H9 (cell line): ENCODE measurements at regions not wholly inside any gene's neighbourhood (a gene's known extent, or its start where the extent isn't known, plus 50 kb on each side); places are given as distances from the start of the nearest gene placed in this dataset.

Experiments used
- DNase-seq: peaks from one replicate; pipeline ENCODE4 v3.0.0-alpha.2; 2017
- H2AFZ ChIP-seq: one replicate; pipeline ENCODE4 v1.6.1; 2013; ENCODE audit warnings: mild to moderate bottlenecking, low read length, control low read depth, moderate library complexity
- H2AK5ac ChIP-seq: 2 replicates; pipeline ENCODE4 v1.6.1; 2013; ENCODE audit warnings: low read length, control low read depth, mixed read lengths; ENCODE audit not compliant: insufficient read length
- H2BK120ac ChIP-seq: one replicate; pipeline ENCODE4 v1.6.1; 2013; ENCODE audit warnings: low read depth, mild to moderate bottlenecking, low read length, control low read depth, inconsistent platforms; ENCODE audit not compliant: poor library complexity, severe bottlenecking
- H2BK12ac ChIP-seq: 2 replicates; pipeline ENCODE4 v1.6.1; 2013; ENCODE audit warnings: low read length, control low read depth, mixed read lengths, low read depth; ENCODE audit not compliant: insufficient read length
- H2BK15ac ChIP-seq: 2 replicates; pipeline ENCODE4 v1.6.1; 2013; ENCODE audit warnings: low read depth, low read length, control low read depth
- H2BK20ac ChIP-seq: one replicate; pipeline ENCODE4 v1.6.1; 2013; ENCODE audit warnings: low read depth, mild to moderate bottlenecking, low read length, control low read depth, inconsistent platforms; ENCODE audit not compliant: poor library complexity, severe bottlenecking
- H2BK5ac ChIP-seq: 2 replicates; pipeline ENCODE4 v1.6.1; 2013; ENCODE audit warnings: low read length, control low read depth, mixed read lengths; ENCODE audit not compliant: insufficient read length
- H3K14ac ChIP-seq: 2 replicates; pipeline ENCODE4 v1.6.1; 2013; ENCODE audit warnings: low read length, control low read depth; ENCODE audit not compliant: insufficient read depth
- H3K18ac ChIP-seq: 2 replicates; pipeline ENCODE4 v1.6.1; 2013; ENCODE audit warnings: low read depth, mild to moderate bottlenecking, mixed read lengths, low read length, control low read depth; ENCODE audit not compliant: insufficient read length
- H3K23ac ChIP-seq: 2 replicates; pipeline ENCODE4 v1.6.1; 2013; ENCODE audit warnings: low read length, control low read depth, mixed read lengths, low read depth; ENCODE audit not compliant: insufficient read length
- H3K23me2 ChIP-seq: 2 replicates; pipeline ENCODE4 v1.6.1; 2013; ENCODE audit warnings: low read depth, mild to moderate bottlenecking, mixed read lengths, low read length, control low read depth; ENCODE audit not compliant: insufficient read length, poor library complexity, severe bottlenecking
- H3K27ac ChIP-seq: 2 replicates; pipeline ENCODE4 v1.5.1; 2013; ENCODE audit warnings: low read length, control low read depth, mixed read lengths, low read depth; ENCODE audit not compliant: insufficient read length
- H3K27me3 ChIP-seq: 2 replicates; pipeline ENCODE4 v1.6.1; 2013; ENCODE audit warnings: low read length, control low read depth, inconsistent platforms; ENCODE audit not compliant: insufficient read depth
- H3K4ac ChIP-seq: 2 replicates; pipeline ENCODE4 v1.6.1; 2013; ENCODE audit warnings: low read depth, mild to moderate bottlenecking, control low read depth, inconsistent platforms, low read length, moderate library complexity
- H3K4me1 ChIP-seq: 2 replicates; pipeline ENCODE4 v1.6.1; 2013; ENCODE audit warnings: low read length, control low read depth, inconsistent platforms; ENCODE audit not compliant: insufficient read depth
- H3K4me2 ChIP-seq: 2 replicates; pipeline ENCODE4 v1.6.1; 2013; ENCODE audit warnings: low read length, control low read depth, mixed read lengths; ENCODE audit not compliant: insufficient read length, insufficient read depth
- H3K56ac ChIP-seq: 2 replicates; pipeline ENCODE4 v1.6.1; 2013; ENCODE audit warnings: low read depth, mild to moderate bottlenecking, mixed read lengths, low read length, control low read depth; ENCODE audit not compliant: insufficient read length
- H3K79me1 ChIP-seq: 2 replicates; pipeline ENCODE4 v1.6.1; 2013; ENCODE audit warnings: low read depth, mild to moderate bottlenecking, moderate library complexity, low read length, control low read depth, inconsistent platforms; ENCODE audit not compliant: insufficient read depth, poor library complexity, severe bottlenecking
- H3K79me2 ChIP-seq: 2 replicates; pipeline ENCODE4 v1.6.1; 2013; ENCODE audit warnings: low read length, control low read depth, inconsistent platforms; ENCODE audit not compliant: insufficient read depth
- H3K9ac ChIP-seq: 2 replicates; pipeline ENCODE4 v1.6.1; 2013; ENCODE audit warnings: low read length, control low read depth, mixed read lengths; ENCODE audit not compliant: insufficient read length; ENCODE audit errors: extremely low read depth
- H3K9me3 ChIP-seq: one replicate; pipeline ENCODE4 v1.6.1; 2013; ENCODE audit warnings: low read depth, low read length, inconsistent platforms; ENCODE audit not compliant: control insufficient read depth
- H3T11ph ChIP-seq: one replicate; pipeline ENCODE4 v1.6.1; 2013; ENCODE audit warnings: mild to moderate bottlenecking, low read length, control low read depth, inconsistent platforms
- H4K20me1 ChIP-seq: one replicate; pipeline ENCODE4 v1.6.1; 2013; ENCODE audit not compliant: control insufficient read depth, insufficient read length, insufficient read depth
- H4K5ac ChIP-seq: 2 replicates; pipeline ENCODE4 v1.6.1; 2013; ENCODE audit warnings: low read depth, mild to moderate bottlenecking, mixed read lengths, low read length, control low read depth; ENCODE audit not compliant: insufficient read length
- H4K8ac ChIP-seq: replicated peaks from 2 replicates; pipeline ENCODE4 v1.6.1; 2013; ENCODE audit warnings: low read length, control low read depth, mixed read lengths, low read depth; ENCODE audit not compliant: insufficient read length
- H4K91ac ChIP-seq: 2 replicates; pipeline ENCODE4 v1.6.1; 2013; ENCODE audit warnings: low read depth, mild to moderate bottlenecking, moderate library complexity, mixed read lengths, low read length, control low read depth; ENCODE audit not compliant: insufficient read length
- H3K27ac Mint-ChIP-seq, 3 experiments: 2 replicates in 2 of 3; 3 replicates in 1 of 3; pipeline ENCODE4 v1.8.0; 2020 to 2021; ENCODE audit warnings: mixed read lengths in 3 of 3, mild to moderate bottlenecking in 1 of 3, moderate library complexity in 1 of 3
- H3K27me3 Mint-ChIP-seq: 2 replicates; pipeline ENCODE4 v1.8.0; 2021; ENCODE audit warnings: low read depth, mild to moderate bottlenecking, moderate library complexity, mixed read lengths
- H3K36me3 Mint-ChIP-seq, 3 experiments: 2 replicates in 2 of 3; 3 replicates in 1 of 3; pipeline ENCODE4 v1.8.0; 2020 to 2021; ENCODE audit warnings: low read depth in 3 of 3, mixed read lengths in 3 of 3; ENCODE audit not compliant: insufficient read depth in 1 of 3
- H3K4me1 Mint-ChIP-seq, 2 experiments: 2 replicates each; pipeline ENCODE4 v1.8.0; 2020; ENCODE audit warnings: mixed read lengths in 2 of 2
- H3K4me3 Mint-ChIP-seq, 2 experiments: 2 replicates in 1 of 2; 3 replicates in 1 of 2; pipeline ENCODE4 v1.8.0; 2020 to 2021; ENCODE audit warnings: mild to moderate bottlenecking in 2 of 2, mixed read lengths in 2 of 2, moderate library complexity in 1 of 2
- H3K9me3 Mint-ChIP-seq, 2 experiments: 2 replicates in 1 of 2; 3 replicates in 1 of 2; pipeline ENCODE4 v1.8.0; 2020; ENCODE audit warnings: mild to moderate bottlenecking in 2 of 2, mixed read lengths in 2 of 2, moderate library complexity in 1 of 2
- WGBS: extraction: QIAGEN DNeasy Blood & Tissue Kit; methylation state at CpG from one replicate; pipeline ENCODE4 v1.1.7; 2013; ENCODE audit warnings: missing lambda C conversion rate, low lambda C conversion rate, mixed read lengths; ENCODE audit not compliant: insufficient read length; ENCODE audit errors: extremely low coverage; 5-methylcytosine and 5-hydroxymethylcytosine counted together
- TF ChIP-seq, protein P1 (sequence below): fragments of 200-600 bp; sonication (generic); conservative IDR thresholded peaks from 3 replicates; pipeline ENCODE4 v1.8.0; 2021; ENCODE audit warnings: antibody characterized with exemption, mild to moderate bottlenecking

DNA sequence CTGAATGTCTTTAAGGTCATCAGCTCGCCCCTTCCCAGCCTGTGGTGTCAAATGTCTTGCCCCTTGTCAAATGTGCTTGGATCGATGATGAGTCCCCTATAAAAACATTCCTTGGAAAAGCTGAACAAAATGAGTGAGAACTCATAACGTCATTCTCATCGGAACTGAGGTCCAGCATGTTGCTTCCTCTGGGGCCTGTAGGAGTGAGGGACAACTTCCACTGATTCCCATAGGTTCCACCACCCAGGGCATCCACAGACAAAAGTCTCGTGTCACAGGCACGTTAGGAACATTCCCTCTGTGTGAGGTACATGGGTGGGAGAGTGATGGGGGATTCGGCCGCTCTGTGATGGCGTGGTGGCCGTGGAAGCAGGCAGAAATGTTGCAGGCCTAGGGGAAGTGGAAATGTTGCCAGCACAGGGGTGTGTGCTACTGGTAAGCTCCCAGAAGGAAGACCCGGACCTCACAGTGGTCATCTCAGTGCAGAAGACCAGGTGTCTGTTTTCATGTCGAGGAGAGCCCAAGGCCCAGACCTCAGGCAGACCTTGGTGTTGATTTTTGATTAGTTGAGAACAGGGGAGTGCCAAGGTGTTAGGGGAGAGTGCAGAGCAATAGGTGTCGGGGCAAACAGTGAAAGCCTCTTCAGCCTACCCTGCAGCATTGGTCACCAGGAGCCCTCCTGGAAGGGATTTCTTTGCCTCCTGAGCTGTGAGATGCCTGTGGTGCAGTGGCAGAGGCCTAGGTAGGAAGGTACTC is 96.8 kb downstream of the SNRPN start:
- Mint-ChIP-seq H3K27ac (no peak overlapping the region), H3K36me3 (peaks cover 98 to 99% (median 99%) of the 10 kb centered on the region in 3 experiments)
- no CpG with 5 or more reads among the region's 13 CpGs for WGBS

More for the DNA sequence above, 96.8 kb downstream of the SNRPN start:
- Histone ChIP-seq H2BK120ac (no peak overlapping the region), H3K27me3 (no peaks in the 10 kb centered on the region; the same call in 1 of the 2 replicates), H2BK20ac (no peak overlapping the region), H4K5ac (no peak overlapping the region), H3K18ac (no peak overlapping the region), H3K4ac (no peak overlapping the region), H4K8ac (no peak overlapping the region), H3K4me1 (no peaks in the 10 kb centered on the region), H3K9ac (no peak overlapping the region), H3K27ac (no peak overlapping the region), H3K23ac (no peak overlapping the region), H2BK15ac (no peak overlapping the region), H2AK5ac (no peak overlapping the region), H3K9me3 (peaks cover 68% of the 10 kb centered on the region), H4K91ac (no peak overlapping the region), H4K20me1 (no peaks in the 10 kb centered on the region), H3K23me2 (no peaks in the 10 kb centered on the region), H3T11ph (no peak overlapping the region), H2AFZ (no peak overlapping the region), H3K79me1 (no peaks in the 10 kb centered on the region), H3K56ac (no peak overlapping the region), H2BK12ac (no peak overlapping the region), H3K4me2 (no peak overlapping the region), H3K14ac (no peak overlapping the region), H3K79me2 (peaks cover 7% of the 10 kb centered on the region; the same call in 1 of the 2 replicates), H2BK5ac (no peak overlapping the region)
- Mint-ChIP-seq H3K27me3 (peaks cover 2% of the 10 kb centered on the region), H3K9me3 (peaks cover 94% of the 10 kb centered on the region in 2 experiments), H3K4me1 (peaks cover 2 to 13% of the 10 kb centered on the region in 2 experiments; a peak in 2 of 4 replicates), H3K4me3 (no peak overlapping the region)
- DNase-seq = peak; percentile 21
- TF ChIP-seq, protein P1, sequence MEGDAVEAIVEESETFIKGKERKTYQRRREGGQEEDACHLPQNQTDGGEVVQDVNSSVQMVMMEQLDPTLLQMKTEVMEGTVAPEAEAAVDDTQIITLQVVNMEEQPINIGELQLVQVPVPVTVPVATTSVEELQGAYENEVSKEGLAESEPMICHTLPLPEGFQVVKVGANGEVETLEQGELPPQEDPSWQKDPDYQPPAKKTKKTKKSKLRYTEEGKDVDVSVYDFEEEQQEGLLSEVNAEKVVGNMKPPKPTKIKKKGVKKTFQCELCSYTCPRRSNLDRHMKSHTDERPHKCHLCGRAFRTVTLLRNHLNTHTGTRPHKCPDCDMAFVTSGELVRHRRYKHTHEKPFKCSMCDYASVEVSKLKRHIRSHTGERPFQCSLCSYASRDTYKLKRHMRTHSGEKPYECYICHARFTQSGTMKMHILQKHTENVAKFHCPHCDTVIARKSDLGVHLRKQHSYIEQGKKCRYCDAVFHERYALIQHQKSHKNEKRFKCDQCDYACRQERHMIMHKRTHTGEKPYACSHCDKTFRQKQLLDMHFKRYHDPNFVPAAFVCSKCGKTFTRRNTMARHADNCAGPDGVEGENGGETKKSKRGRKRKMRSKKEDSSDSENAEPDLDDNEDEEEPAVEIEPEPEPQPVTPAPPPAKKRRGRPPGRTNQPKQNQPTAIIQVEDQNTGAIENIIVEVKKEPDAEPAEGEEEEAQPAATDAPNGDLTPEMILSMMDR = no peak
